Left cardiac atrium (tissue), 4 donors: ENCODE measurements at regions not wholly inside any gene's neighbourhood (a gene's known extent, or its start where the extent isn't known, plus 50 kb on each side); places are given as distances from the start of the nearest gene placed in this dataset.

Source experiments
- ATAC-seq, 2 donors: fragments of 200-7000 bp; cut with Tn5 transposase; one replicate each; pipeline ENCODE4 v1.9.1; 2020; ENCODE audit warnings: mild to moderate bottlenecking in 2 of 2, moderate library complexity in 2 of 2
- DNase-seq: peaks from one replicate; pipeline ENCODE4 v3.0.0-alpha.2; 2020
- intact Hi-C, 2 donors: fragments of 100-400 bp; cut with DNase I; formaldehyde crosslinking; loops; one replicate each; pipeline versions ENCODE4 v1.14.1 to v1.15.1; 2022 to 2023
- donor health status: DM: no; HTN: yes; CAD: no.
- donor health status: DM: no; HTN: yes; CAD: no; lungs with severe emphysema.
- donor health status: DM: yes; HTN: yes; CAD: no.
- donor health status: Dilated cardiomyopathy.

DNA sequence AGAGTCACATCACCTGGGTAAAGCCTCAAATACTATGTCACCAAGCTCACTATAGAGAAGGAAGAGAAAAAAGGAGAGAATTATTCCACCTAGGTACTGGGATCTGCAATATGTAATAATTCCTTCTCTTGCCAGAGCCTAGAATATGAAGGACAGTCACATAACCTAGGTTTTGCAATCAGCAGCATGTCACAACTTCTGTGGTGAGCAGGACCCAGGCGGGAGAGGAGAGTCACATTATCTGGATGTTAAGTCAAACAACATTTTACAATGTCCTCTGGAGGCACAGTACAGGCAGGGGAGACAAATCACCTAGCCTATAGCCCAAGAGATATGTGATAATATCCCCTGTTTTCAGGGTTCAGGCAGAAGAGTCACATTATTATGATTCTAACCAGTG lies 951.2 kb upstream of the TSPY4 start:
- ATAC-seq (no peak), DNase-seq (no peak)
- intact Hi-C loops: no loop called here

GRCh38 chrY:8388512-8388911 lies 948.8 kb upstream of the TSPY4 start:
- intact Hi-C loops: no loop called here
- DNase-seq: no peak
- ATAC-seq: no peak

GRCh38 chrY:8390310-8390709 lies 947.0 kb upstream of the TSPY4 start:
- intact Hi-C loops: no loop called here
- no peak for DNase-seq
- no peak for ATAC-seq

GRCh38 chrY:8393246-8393645 lies 944.0 kb upstream of the TSPY4 start:
- ATAC-seq (no peak), DNase-seq (no peak)
- intact Hi-C loops: no loop called here

DNA sequence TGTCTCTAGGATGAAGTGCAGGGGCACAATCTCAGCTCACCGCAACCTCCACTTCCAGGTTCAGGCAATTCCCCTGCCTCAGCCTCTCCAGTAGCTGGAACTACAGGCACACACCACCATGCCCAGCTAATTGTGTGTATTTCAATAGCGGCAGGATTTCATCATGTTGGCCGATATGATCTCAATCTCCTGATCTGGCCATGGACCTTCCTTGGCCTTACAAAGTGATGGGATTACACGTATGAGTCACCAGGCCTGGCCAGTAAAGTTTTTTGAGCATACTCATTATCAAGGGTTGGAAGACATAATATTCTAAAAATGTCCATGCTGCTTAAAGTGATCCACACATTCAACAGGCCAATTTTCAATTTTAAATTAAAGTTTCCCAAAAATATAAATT lies 914.4 kb upstream of the TSPY4 start:
- DNase-seq (no peak), ATAC-seq (no peak)
- intact Hi-C loops: no loop called here

- intact Hi-C loops: no loop called here
- ATAC-seq: no peak
- DNase-seq: no peak
Observed at GRCh38 chrY:8426433-8426832, 910.8 kb upstream of the TSPY4 start.

GRCh38 chrY:8437510-8437909 lies 899.8 kb upstream of the TSPY4 start:
- DNase-seq: no peak
- intact Hi-C loops: no loop called here
- ATAC-seq: no peak

DNA sequence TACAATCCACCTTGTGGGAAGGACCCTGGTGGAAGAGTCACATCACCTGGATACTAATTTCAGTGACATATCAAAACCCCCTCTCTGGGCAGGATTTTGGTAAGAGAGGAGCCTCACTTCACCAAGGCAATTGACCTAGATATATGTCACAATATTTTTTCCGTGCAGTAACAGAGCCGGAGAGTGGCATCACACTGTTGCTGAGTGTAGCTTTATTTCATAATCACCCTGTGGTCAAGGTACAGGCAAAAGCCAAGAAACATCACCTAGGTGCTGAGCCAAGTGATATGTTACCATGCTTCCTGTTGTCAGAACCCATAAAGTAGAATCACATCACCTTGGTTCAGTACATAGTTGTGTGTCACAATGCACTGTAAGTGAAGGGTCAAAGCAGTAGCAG lies 895.2 kb upstream of the TSPY4 start:
- intact Hi-C loops: no loop called here
- no peak for DNase-seq
- ATAC-seq: no peak

DNA sequence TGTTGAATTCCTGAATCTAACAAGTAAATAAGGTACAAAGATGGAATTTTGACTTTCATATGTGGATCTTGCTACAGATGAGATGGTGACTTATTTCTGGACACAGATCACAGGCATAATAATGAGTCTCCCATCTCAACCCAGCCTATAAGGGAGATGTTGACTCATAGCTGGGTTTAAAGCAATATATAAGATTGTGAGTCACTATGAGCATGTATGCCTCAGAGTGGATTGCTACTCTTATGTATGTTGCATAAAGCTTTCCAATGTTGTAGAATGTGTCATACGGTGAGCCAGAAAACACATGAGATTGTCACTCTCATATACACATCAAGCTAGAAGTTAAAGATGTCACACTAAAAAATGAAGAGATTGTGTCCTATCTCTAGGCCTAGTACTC lies 884.3 kb upstream of the TSPY4 start:
- ATAC-seq (no peak), DNase-seq (no peak)
- intact Hi-C loops: no loop called here

- DNase-seq: no peak
- ATAC-seq: no peak
- intact Hi-C loops: no loop called here
Observed at GRCh38 chrY:8466813-8467212, 870.5 kb upstream of the TSPY4 start.

GRCh38 chrY:8470249-8470648 lies 867.0 kb upstream of the TSPY4 start:
- ATAC-seq: no peak
- intact Hi-C loops: no loop called here
- no peak for DNase-seq

DNA sequence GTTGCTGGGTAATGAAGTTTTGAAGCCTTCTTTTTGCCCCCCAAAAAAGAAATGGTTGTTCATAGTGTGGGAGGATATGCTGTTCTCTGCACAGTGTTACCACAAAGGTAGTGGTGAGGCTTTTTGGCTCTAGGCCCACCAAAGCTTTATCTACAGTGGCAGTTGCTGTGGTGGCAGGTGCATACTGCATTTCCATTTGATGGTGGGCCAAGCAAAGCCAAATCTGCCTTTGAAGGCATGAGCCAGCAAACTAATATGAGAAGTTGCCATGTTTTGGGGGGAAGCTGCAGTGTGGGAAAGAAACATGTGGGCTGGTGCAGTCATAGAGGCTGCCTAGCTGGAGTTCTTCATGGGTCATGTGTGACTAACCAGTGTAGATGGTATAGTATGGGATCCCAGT lies 858.1 kb upstream of the TSPY4 start:
- no peak for ATAC-seq
- no peak for DNase-seq
- intact Hi-C loops: no loop called here

GRCh38 chrY:8488955-8489354 lies 848.3 kb upstream of the TSPY4 start:
- ATAC-seq (no peak), DNase-seq (no peak)
- intact Hi-C loops: no loop called here

- intact Hi-C loops: no loop called here
- ATAC-seq: no peak
- DNase-seq: no peak
Observed at GRCh38 chrY:8489880-8490630, 847.2 kb upstream of the TSPY4 start.

- ATAC-seq (no peak), DNase-seq (no peak)
- intact Hi-C loops: no loop called here
Observed at GRCh38 chrY:8494396-8494795, 842.9 kb upstream of the TSPY4 start.

- ATAC-seq (no peak), DNase-seq (no peak)
- intact Hi-C loops: no loop called here
Observed at GRCh38 chrY:8495243-8495642, 842.0 kb upstream of the TSPY4 start.

GRCh38 chrY:8500888-8501287 lies 836.4 kb upstream of the TSPY4 start:
- intact Hi-C loops: no loop called here
- ATAC-seq (no peak), DNase-seq (no peak)

- ATAC-seq (no peak), DNase-seq (no peak)
- intact Hi-C loops: no loop called here
Observed at GRCh38 chrY:8533468-8533867, 803.8 kb upstream of the TSPY4 start.

- ATAC-seq (no peak), DNase-seq (no peak)
- intact Hi-C loops: no loop called here
Observed at GRCh38 chrY:8535704-8536103, 801.6 kb upstream of the TSPY4 start.

- intact Hi-C loops: no loop called here
- no peak for ATAC-seq
- DNase-seq: no peak
Observed at GRCh38 chrY:8536277-8536676, 801.0 kb upstream of the TSPY4 start.

DNA sequence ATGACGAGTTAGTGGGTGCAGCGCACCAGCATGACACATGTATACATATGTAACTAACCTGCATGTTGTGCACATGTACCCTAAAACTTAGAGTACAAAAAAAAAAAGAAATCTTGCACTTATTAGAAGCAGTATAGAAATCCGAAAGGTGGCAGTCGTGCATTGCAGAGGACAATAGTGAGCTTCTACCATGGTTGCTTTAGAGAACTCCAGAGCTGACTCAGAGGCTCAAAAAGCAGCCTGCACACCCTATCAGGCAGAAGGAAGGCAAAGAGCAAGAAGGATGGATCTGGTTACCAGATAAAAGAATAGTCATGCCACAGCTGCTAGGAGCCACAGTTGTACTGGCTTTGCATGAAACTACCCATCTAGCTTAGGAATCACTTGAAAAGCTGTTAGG lies 796.0 kb upstream of the TSPY4 start:
- intact Hi-C loops: no loop called here
- ATAC-seq (no peak), DNase-seq (no peak)

DNA sequence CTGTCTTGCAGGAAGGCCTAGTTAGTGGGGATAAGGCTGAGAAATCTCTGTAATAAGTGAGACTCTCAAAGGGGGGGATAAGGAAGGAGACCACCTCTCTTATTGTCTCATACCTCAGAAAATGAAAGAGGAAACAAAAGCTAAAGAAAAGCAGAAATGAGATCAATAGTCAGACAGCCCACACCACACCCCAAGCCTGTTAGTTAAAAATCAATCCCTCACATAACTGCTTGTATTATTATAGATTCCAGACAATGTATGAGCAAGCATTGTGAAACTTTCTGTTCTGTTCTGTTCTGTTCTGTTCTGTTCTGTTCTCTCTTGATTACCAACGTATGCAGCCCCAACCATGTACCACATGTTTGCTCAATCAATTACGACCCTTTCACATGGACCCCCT lies 792.5 kb upstream of the TSPY4 start:
- DNase-seq: no peak
- intact Hi-C loops: no loop called here
- no peak for ATAC-seq
